ENCODE measurements at regions not wholly inside any gene's neighbourhood (a gene's known extent, or its start where the extent isn't known, plus 50 kb on each side); places are given as distances from the start of the nearest gene placed in this dataset.
"Not testable (repeated sequence)": the region's sequence is repeated elsewhere in the genome, so short reads cannot be mapped to it uniquely, and the experiment has no call there.

DNA sequence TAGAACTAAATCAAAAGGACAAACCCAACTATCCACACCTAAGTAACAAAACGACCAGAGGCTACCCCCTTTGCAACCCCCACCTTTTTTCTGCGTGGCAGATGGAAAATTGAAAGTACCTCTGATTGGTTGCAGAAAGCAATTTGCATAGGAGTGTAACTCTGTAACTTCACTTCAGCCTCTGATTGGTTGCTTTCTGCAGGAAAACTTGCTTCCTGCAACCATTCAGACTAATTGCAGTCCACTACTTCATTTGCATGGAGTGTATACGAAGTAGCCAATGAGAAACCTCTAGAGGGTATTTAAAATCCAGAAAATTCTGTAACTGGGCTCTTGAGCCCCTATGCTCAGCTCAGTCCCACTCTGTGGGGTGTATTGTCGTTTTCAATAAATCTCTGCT is 129.1 kb upstream of the OLIG3 start:
- no peak for DNase-seq (ENCODE audit: low read depth, low spot score)

GRCh38 chr6:137625100-137625661 is 131.0 kb upstream of the OLIG3 start:
- DNase-seq (ENCODE audit: low read depth, low spot score): no peak

GRCh38 chr6:137625808-137626207 is 131.6 kb upstream of the OLIG3 start:
- no peak for DNase-seq (ENCODE audit: low read depth, low spot score)

DNA sequence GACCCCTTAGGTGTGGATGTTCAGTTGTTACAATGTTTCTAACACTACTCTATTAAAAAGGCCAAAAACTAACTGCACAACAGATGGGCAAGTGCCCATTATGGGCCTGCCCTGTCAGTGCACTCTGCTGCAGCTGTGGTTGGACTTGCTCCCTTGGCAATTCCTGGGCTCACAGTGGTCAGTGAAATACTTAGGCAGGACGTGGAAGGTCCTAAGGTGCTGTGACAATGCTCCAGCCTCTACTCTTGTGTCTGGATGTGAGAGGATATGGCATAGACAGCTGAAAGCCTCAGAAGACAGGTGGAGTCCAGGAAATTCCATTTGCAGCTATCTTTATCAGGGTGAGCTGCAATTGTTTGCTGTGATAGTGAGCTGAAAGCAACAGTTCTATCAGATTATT is 136.5 kb upstream of the OLIG3 start:
- no peak for DNase-seq (ENCODE audit: low read depth, low spot score)

- DNase-seq (ENCODE audit: low read depth, low spot score): no peak
Observed at GRCh38 chr6:137631323-137631722, 137.1 kb upstream of the OLIG3 start.

DNA sequence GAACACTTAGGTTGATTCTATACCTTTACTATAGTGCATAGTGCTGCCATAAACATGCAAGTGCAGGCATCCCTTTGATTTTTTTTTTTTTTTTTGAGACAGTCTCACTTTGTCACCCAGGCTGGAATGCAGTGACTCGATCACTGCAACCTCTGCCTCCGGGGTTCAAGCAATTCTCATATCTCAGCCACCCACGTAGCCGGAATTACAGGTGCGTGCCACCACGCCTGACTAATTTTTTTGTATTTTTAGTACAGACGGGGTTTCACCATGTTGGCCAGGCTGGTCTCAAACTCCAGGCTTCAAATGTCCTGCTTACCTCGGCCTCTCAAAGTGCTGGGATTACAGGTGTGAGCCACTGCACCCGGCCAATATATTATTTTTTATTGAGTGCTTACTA is 140.0 kb upstream of the OLIG3 start:
- DNase-seq (ENCODE audit: low read depth, low spot score): not testable (repeated sequence)

- no peak for DNase-seq (ENCODE audit: low read depth, low spot score)
Observed at GRCh38 chr6:137637121-137637520, 142.9 kb upstream of the OLIG3 start.

DNA sequence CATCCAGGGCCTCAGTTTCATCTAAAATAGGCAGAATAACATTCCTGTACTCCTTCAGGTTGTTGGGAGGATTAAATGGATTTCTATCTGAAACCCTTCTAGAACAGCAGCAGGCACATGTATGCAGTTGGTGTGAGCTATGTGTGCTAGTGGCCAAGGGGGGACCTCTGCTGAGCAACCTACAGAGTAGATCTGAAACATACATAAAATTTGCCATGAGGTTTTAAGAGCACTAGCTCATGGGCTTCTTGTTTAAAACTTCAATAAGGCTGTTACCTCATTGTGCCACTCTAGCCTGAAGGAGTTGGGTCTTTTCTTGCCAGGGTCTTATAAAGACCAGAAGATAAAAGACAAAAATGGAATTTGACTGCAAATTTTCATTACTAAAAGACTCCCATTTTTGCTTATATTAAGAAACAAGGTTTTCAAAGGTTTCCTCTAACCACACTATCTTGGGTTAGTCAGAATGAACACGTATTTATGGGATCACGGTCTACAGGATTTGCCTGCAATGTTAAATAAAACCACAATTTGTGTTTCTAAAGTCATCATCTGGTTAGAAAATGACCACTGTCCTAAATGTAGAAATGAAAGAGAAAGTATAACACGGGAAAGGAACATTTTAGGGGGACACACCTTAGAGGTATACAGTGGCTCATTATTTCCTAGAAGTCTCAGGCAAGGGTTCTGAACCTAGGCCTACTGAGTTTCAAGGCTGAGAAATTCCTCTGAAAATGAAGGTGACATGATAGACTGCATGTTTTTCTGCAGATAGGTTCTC is 144.9 kb upstream of the OLIG3 start:
- DNase-seq (ENCODE audit: low read depth, low spot score): no peak

GRCh38 chr6:137640086-137640485 is 145.9 kb upstream of the OLIG3 start:
- DNase-seq (ENCODE audit: low read depth, low spot score): no peak

GRCh38 chr6:137641474-137642077 is 147.4 kb upstream of the OLIG3 start:
- peak; percentile 20 for DNase-seq (ENCODE audit: low read depth, low spot score)

DNA sequence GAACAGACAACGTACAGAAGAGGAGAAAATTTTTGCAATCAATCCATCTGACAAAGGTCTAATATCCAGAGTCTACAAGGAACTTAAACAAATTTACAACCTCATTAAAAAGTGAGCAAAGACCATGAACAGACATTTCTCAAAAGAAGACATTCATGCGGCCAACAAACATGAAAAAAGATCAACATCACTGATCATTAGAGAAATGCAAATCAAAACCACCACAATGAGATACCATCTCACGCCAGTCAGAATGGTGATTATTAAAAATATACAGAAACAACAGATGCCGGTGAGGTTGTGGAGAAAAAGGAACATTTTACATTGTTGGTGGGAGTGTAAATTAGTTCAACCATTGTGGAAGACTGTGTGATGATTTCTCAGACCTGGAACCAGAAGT is 149.0 kb upstream of the OLIG3 start:
- not testable (repeated sequence) for DNase-seq (ENCODE audit: low read depth, low spot score)

DNA sequence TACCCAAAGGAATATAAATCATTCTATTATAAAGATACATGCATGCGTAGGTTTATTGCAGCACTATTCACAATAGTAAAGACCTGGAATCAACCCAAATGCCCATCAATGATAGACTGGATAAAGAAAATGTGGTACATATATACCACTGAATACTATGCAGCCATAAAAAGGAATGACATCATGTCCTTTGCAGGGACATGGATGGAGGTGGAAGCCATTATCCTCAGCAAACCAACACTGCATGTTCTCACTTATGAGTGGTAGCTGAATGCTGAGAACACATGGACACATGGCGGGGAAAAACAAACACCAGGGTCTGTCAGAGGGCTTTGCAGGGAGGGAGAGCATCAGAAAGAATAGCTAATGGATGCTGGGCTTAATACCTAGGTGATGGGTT is 149.4 kb upstream of the OLIG3 start:
- not testable (repeated sequence) for DNase-seq (ENCODE audit: low read depth, low spot score)

DNA sequence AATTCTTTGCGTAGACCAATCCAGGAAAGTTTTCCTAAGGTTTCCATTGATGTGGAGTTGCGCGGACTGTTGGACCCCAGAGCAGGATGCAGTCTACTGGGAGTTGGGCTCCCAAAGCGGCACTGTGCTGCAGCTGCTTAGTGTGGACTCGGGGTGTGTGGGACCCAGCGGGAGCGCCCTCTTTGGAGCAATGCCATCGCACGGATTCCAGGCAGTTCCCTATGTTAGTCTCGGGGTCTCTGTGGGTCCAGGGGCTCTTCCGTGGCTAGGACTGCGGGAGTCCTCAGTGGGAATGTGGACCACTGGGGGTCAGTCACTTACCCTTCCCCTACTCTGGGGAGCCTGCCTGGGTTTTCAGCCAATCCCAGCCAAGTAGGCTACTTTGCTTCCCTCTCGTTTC is 151.7 kb upstream of the OLIG3 start:
- no peak for DNase-seq (ENCODE audit: low read depth, low spot score)

GRCh38 chr6:137646484-137646883 is 152.3 kb upstream of the OLIG3 start:
- no peak for DNase-seq (ENCODE audit: low read depth, low spot score)

- DNase-seq (ENCODE audit: low read depth, low spot score): no peak
Observed at GRCh38 chr6:137647762-137648447, 153.7 kb upstream of the OLIG3 start.

DNA sequence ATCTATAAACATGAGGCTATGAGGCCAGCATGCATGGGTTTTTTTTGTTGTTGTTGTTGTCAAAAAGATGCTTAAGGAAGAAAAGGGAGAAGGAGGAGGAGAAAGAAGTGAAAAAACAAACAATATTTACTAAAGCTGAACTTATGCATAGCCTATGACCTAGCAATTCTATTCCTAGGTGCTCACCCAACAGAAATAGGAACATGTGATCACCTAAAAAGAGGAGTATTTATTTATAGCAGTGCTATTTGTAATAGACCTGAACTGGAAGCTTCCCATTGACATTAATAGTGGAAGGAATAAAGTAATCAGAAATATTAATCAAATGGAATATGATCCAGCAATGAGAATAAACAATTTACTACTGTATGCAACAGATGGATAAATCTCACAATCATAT is 156.5 kb upstream of the OLIG3 start:
- DNase-seq (ENCODE audit: low read depth, low spot score): no peak

DNA sequence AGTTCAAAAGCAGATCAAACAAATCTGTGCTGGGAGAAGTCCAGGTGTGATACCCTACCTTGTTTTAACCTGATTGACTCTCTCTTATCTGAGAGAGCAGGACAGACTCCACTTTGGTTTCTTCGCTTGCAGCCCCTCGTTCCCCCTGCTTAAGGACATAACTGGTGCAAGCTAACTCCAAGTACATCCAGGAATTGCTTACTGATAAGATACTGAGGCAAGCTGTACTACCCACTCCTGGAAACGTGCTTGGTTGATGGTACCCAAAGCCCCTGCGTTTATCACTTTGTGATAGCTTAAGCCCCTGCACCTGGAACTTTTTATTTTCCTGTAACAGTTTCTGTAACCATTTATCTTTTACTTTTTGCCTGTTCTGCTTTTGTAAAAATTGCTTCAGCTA is 157.0 kb upstream of the OLIG3 start:
- no peak for DNase-seq (ENCODE audit: low read depth, low spot score)

- no peak for DNase-seq (ENCODE audit: low read depth, low spot score)
Observed at GRCh38 chr6:137651591-137652335, 157.6 kb upstream of the OLIG3 start.

DNA sequence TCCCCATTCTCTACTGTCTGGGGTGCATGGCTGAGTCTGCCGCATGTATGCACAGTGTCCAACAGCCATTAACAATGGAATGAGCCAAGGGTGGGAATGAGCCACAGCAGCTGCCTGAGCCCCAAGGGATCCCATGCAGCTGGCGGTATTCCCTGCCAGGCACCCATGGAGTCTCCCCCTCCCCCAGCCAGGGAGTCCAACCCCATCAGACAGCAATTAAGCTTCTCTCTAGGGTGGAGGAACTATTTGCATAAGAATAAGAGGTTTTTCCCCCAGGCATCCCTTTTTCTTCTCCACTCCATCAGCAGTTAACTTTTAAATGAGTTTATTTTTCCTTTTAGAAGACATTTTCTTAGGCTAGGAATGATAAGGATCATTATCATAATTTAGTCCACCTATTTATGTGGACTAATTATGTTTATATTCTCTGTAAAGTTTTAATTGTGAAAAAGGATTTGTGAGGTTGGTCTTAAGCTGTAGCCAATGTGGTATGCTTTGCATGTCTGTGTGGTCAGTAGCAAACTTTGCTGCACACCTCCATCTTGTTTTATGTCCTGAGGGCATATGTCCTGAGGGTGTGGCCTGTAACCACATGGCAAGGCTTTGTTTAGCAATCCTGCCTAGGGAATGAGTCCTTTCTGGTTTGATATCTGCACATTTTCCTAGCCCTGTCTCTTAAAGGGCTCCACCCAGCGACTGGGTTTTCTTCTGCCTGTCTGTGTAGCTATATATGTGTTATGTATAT is 158.9 kb upstream of the OLIG3 start:
- no peak for DNase-seq (ENCODE audit: low read depth, low spot score)

GRCh38 chr6:137653706-137654059 is 159.5 kb upstream of the OLIG3 start:
- DNase-seq (ENCODE audit: low read depth, low spot score): no peak

GRCh38 chr6:137654365-137654981 is 160.3 kb upstream of the OLIG3 start:
- DNase-seq (ENCODE audit: low read depth, low spot score): no peak
